ENCODE measurements at regions not wholly inside any gene's neighbourhood (a gene's known extent, or its start where the extent isn't known, plus 50 kb on each side); places are given as distances from the start of the nearest gene placed in this dataset.

- DNase-seq (ENCODE audit: low read depth, low spot score) = no peak
Measured at GRCh38 chr4:126957556-126957955, 675.2 kb upstream of the INTU start.

- no peak for DNase-seq (ENCODE audit: low read depth, low spot score)
Measured at GRCh38 chr4:126957987-126958386, 674.8 kb upstream of the INTU start.

GRCh38 chr4:126958482-126958881, 674.3 kb upstream of the INTU start:
- DNase-seq (ENCODE audit: low read depth, low spot score) = no peak

- DNase-seq (ENCODE audit: low read depth, low spot score) = no peak
Measured at GRCh38 chr4:126959056-126959745, 673.6 kb upstream of the INTU start.

- no peak for DNase-seq (ENCODE audit: low read depth, low spot score)
Measured at GRCh38 chr4:126960760-126961159, 672.0 kb upstream of the INTU start.

- DNase-seq (ENCODE audit: low read depth, low spot score) = no peak
Measured at GRCh38 chr4:126961661-126962060, 671.1 kb upstream of the INTU start.

GRCh38 chr4:126965877-126966276, 666.9 kb upstream of the INTU start:
- no peak for DNase-seq (ENCODE audit: low read depth, low spot score)

GRCh38 chr4:126969360-126970235, 663.2 kb upstream of the INTU start:
- no peak for DNase-seq (ENCODE audit: low read depth, low spot score)

- no peak for DNase-seq (ENCODE audit: low read depth, low spot score)
Measured at GRCh38 chr4:126973201-126973600, 659.6 kb upstream of the INTU start.

GRCh38 chr4:126976850-126977632, 655.7 kb upstream of the INTU start:
- DNase-seq (ENCODE audit: low read depth, low spot score) = no peak

- DNase-seq (ENCODE audit: low read depth, low spot score) = no peak
Measured at GRCh38 chr4:126986005-126986404, 646.8 kb upstream of the INTU start.

GRCh38 chr4:126986828-126987227, 645.9 kb upstream of the INTU start:
- no peak for DNase-seq (ENCODE audit: low read depth, low spot score)

- DNase-seq (ENCODE audit: low read depth, low spot score) = no peak
Measured at GRCh38 chr4:126991965-126992364, 640.8 kb upstream of the INTU start.

- no peak for DNase-seq (ENCODE audit: low read depth, low spot score)
Measured at GRCh38 chr4:126992910-126993309, 639.8 kb upstream of the INTU start.

- DNase-seq (ENCODE audit: low read depth, low spot score) = no peak
Measured at GRCh38 chr4:126993351-126993750, 639.4 kb upstream of the INTU start.

- DNase-seq (ENCODE audit: low read depth, low spot score) = no peak
Measured at GRCh38 chr4:126995235-126995634, 637.5 kb upstream of the INTU start.

- DNase-seq (ENCODE audit: low read depth, low spot score) = no peak
Measured at GRCh38 chr4:127000110-127000509, 632.6 kb upstream of the INTU start.

- DNase-seq (ENCODE audit: low read depth, low spot score) = no peak
Measured at GRCh38 chr4:127000846-127001245, 631.9 kb upstream of the INTU start.

GRCh38 chr4:127001933-127002332, 630.8 kb upstream of the INTU start:
- DNase-seq (ENCODE audit: low read depth, low spot score) = no peak

GRCh38 chr4:127006446-127006877, 626.3 kb upstream of the INTU start:
- no peak for DNase-seq (ENCODE audit: low read depth, low spot score)

- no peak for DNase-seq (ENCODE audit: low read depth, low spot score)
Measured at GRCh38 chr4:127007305-127007704, 625.5 kb upstream of the INTU start.

GRCh38 chr4:127012549-127012948, 620.2 kb upstream of the INTU start:
- no peak for DNase-seq (ENCODE audit: low read depth, low spot score)
